Frontal cortex (tissue), 3 donors: ENCODE measurements at regions not wholly inside any gene's neighbourhood (a gene's known extent, or its start where the extent isn't known, plus 50 kb on each side); places are given as distances from the start of the nearest gene placed in this dataset.

Experiments used
- DNase-seq, 2 donors: peaks; one replicate each; pipeline ENCODE4 v3.0.0; 2012; ENCODE audit warnings: low spot score in 2 of 2
- FAIRE-seq: peaks from 2 replicates; lab custom pipeline; 2012; peaks lifted over from hg19 to GRCh38; lab: Jason Lieb, UNC
- donor health status: control.
- donor health status: control.
- donor health status: control.

DNA sequence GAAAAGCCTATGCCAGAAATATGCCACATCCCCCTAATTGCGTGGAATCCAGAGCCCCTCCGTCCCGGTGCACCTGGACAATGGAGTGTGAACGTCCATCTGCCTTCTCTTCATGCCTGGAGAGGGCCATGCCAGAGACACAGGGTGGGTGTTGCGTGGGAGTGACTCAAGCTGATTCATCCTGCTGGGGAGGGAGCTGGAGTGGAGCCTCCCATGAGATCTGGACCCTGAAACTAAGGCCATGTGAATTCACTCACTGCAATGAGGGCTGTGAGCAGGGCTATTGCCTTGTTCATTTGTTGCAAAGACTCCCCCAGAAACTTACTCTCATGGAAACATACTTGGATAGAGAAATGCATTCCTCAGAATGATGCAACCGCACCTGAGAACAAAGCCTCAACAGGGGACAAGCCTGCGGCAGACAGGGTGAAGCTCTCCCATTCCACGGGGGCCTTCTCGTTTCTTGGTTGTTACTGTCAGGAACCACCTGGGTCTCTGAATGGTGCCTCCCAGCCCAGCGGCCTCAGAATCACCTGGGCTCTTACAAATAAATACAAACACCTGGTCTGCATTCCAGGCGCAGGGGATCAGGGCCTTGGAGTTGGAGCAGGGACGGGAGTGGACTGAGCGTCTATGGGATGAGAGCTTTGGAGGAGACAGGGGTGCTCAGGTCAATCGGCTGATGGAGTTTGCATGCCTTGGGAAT lies 1031.2 kb downstream of the BRD1 start:
- no peak for FAIRE-seq
- DNase-seq: no peak

DNA sequence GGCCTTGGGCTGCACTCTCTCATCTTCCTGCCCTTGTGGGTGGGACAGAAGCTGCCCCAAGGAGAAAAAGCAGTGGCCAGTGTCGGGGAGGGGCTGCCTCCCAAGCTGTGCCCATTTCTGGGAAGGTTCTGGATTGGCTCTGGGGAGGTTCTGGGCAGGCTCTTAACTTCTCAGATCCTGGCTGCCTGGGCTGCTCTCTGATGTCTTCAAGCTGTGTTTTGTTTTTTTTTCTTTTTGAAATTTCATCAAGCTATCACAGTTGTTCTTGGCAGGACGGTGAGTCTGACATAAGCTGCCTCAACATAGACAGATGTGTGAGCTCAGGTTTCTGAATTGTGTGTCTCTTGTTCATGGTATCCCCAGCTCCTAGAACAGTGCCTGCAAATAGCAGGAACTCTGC lies 1032.0 kb downstream of the BRD1 start:
- FAIRE-seq: no peak

DNA sequence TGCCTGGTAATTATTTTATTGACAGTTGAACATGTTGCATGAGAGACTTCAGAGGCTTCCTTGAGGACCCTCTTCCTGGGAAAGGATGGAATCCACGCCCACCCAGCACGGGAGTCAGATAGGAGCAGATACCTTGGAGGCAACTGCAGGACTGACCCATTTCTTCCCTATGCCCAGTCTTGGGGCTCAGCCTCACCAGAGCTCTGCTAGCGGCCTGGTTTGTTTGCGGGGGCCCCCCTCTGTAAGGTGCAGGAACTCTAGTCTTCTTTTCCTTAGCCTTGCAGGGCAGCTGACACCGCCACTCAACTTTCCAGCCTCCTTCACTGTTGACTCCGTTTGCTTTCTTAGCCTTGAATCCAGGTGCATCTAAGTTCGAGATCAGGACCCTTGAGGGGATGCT lies 1032.8 kb downstream of the BRD1 start:
- DNase-seq (no peak), FAIRE-seq (no peak)

More for the DNA sequence above, 1032.0 kb downstream of the BRD1 start:
- DNase-seq: no peak

DNA sequence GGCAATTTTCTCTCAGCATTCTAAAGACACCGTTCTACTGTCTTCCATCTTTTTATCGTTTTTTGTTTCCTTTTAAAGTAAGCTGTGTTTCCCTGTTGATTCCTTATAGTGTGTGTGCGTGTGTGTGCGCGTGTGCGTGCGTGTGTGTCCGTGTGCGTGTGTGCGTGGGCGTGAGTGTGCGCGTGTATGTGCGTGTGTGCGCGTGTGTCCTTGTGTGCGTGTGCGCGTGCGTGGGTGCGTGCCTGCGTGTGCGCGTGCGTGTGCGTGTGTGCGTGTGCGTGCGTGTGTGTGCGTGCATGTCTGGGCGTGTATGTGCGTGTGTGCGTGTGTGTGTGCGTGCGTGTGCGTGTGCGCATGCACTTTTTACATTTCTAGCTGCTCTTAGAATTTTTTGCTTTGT lies 1033.7 kb downstream of the BRD1 start:
- FAIRE-seq (no peak), DNase-seq (no peak)

DNA sequence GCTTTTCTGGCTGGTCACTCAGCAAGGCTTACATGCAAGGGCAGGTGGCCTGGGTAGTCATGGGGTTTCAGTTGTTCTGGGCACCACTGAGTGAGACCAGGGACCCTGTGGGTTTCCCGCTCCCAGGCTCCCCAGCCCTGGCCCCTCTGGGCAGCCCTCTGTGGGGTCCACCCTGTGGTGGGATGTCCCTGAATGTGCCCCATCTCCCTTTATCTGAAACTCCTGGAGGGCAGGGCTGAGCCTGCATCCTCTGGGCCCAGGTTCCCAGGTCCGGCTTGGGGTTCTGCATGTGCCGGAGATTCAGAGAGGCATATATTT lies 1041.0 kb downstream of the BRD1 start:
- FAIRE-seq (no peak), DNase-seq (no peak)

DNA sequence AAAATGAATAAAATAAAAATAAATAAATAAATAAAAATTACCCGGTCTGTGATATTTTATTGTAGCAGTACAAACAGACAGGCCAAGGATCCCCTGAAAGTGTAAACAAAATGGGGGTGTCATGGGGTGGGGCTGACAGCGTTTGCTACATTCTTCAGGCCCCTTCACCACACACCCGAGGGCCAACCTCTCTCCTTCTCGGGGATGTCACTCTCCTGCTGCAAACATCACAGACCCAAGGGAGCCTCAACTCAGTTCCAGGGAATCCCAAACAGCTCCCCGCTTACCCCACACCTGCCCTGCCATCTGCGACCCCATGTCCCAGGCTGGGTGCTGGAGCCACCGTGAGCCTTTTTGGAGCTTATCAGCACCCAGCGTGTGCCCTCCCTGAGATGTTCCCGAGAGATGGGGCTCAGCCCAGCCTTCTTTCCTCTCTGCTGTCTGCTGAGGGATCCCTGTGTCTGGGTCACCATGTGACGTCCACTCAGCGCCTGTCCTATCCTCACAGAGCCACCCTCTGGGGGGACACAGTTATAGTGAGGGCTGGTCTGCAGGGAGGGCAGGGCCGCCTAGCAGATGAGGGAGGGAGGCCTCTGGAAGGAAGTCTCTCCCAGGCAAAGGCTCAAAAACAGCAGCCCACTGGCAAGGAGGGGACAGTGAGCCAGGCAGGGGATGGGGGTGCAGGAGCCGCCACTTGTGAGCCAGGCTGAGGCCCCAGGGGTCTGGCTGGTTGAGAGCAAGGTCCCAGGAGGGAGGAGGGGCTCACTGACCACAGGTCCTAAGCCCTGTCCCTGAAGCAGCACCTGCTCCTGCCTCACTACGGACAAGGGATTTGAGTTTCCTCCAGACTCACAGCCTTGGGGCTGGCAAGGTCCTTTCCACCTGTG lies 1041.6 kb downstream of the BRD1 start:
- DNase-seq (no peak), FAIRE-seq (no peak)

DNA sequence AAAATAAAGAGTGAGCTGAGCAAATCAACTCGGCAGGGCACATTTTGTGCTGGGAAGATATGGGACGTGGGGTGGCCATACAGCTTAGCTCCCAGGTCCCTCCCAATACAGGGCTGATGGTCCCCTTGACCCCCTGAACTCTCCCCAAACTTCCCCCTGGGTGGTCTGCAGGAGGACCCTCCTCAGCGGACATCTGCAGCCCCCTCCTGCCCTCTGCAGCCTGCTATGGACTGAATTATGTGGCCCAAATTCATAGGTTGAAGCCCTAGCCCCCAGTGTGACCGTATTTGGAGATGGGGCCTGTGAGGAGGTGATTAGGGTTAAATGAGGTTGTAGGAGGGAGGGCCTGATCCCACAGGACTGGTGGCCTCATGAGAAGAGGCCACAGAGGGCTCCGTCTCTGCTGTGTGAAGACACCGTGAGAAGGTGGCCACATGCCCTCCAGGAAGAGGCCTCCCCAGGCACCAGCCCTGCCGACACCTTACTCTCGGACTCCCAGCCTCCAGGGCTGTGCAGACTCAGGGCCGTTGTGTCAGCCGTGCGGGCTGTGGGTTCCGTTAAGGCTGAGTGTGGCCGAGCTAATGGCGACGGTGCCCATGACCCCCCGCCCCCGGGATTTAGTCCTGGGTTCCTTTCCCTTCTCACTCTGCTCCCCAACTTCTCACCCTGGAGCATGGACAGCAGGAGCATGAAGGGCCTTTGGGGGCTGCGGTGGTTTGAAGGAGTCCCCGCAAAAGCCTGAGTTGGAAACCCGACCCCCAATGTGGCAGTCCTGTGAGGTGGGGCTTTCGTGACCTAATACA lies 1042.8 kb downstream of the BRD1 start:
- DNase-seq (no peak), FAIRE-seq (no peak)

DNA sequence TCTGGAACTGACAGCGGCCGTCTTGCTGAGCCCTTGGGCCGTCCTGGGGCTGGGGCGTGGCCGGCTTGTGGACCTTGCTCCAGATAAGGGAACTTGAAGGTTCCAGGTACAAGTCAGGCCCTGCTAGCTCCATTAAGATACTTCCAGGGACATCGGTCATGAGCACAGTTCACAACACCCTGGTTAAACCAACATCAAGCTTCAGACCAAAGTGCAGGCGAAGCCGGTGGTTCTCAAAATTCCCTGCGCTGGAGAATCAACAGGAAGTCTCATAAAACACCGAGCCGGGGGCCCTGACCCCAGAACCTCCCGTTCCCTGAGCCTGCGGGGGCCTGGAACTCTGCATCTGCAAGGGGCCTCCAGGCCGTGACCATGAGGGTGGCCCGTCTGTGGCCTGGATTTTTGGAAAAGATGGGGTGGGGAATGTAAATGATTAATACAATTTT lies 1043.8 kb downstream of the BRD1 start:
- FAIRE-seq (no peak), DNase-seq (no peak)

DNA sequence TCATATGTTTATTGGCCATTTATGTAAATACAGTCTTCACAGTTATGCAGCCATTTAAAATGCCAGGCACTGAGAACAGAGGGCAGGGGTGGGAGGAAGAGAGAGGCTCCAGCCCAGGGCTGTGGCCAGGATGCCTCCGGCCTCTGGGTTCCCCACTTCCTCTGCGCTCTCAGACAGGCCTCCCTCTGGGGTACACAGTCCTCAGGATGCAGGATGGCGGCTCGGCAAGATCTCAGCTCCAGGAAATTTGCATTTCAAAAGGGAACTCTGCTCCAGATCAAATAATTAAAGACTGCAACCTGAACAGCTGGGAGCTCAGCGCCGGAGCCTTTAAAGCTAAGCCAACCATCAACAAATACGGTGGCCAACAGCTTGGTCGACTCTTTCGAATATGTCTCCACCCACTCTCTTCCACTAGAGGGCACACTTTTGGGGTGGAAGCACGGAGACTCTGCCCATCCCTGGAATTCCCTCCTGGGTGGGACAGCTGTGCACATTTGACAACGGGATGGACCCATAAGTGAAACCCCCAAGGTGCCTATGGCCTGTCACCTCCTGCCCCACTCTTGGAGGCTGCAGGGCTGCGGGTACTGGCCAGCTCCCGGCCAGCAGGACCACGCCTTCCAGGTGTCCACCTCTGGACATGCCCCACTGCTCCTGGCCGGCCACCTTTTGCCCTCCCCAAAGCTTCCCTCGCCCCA lies 1044.7 kb downstream of the BRD1 start:
- FAIRE-seq (no peak), DNase-seq (no peak)

DNA sequence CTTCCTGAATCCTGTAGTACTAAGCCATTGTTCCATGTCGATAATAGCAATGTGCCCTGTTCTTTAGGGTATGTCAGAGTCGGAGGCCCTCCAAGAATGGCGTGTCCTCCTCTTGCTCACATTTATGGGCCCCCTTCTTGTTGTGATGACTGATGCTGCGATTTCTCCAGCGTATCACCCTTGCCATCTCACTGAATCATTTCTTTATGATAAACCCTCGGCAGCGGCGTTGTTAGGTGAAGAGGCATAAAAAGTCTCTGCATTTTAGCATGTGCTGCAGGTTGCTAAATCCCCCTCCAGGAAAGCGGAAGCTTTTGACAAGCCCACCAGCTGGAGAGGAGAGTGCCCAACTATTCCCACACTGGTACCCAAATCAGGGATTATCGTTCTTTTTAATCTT lies 1045.3 kb downstream of the BRD1 start:
- FAIRE-seq: no peak
- no peak for DNase-seq

DNA sequence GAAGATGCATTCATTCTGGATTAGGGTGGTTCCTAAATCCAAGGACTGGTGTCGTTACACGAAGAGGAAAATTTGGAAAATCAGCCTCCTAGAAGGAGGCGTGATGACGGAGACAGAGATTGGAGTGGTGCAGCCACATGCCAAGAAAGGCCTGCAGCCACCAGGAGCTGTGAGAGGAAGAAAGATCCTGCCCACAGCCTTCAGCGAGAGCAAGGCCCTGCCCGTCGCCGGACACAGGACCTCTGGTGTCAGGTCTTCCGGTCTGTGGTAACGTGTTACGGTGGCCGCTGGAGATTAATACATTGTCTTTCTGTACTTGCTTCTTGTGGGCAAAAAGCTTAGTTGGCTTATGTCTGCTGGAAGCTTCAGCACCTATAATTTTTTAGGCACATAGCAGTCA lies 1045.8 kb downstream of the BRD1 start:
- DNase-seq (no peak), FAIRE-seq (no peak)

DNA sequence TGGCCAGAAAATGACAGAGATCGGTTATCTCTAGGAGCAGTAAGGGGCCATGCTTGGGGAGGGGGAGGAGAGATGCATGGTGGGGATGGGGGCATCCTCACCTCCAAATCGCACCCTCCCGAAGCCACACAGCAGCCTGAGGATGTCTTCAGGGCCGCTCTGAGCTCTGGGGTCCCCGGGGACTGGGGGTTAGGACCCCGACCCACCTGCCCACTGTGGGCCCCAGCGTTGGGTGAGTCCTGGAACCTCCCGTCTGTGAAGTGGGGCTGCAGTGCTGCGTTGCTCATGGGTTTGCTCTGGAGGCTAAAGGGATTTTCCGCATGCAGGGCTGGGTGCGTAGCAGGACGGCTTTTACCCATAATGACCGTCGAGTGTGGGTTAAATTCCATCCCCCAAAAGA lies 1046.3 kb downstream of the BRD1 start:
- FAIRE-seq (no peak), DNase-seq (no peak)

DNA sequence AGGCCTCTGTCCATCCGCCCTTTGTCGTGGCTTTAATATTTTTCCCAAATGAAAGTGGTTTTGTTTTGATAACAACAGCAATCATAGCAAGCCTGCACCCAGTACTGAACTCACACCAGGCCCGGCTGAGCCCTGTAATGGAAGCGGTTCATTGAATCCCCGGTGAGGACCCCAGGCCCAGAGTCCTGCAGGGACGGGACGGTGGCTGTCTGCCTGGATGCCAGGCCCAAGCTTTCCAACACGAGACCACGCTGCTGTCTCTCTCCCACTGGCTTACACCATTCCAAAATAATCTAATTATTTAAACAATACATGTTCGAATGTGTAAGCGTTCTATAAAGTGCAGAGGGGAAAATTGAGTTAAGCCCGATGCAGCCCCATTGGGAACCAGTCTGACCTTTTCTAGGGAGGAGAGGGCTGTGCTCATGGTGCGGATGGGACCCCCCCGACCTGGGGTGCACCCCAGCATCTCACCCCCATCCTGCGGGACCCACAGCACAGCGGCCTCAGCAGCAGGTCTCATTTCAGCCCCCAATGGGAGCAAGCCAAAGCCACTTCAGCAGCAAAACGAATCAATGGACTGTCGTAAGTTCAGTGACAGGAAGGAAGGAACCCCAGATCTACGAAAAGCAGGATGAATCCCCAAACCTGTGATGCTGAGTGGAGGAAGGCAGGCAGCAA lies 1046.9 kb downstream of the BRD1 start:
- no peak for FAIRE-seq
- DNase-seq: no peak

DNA sequence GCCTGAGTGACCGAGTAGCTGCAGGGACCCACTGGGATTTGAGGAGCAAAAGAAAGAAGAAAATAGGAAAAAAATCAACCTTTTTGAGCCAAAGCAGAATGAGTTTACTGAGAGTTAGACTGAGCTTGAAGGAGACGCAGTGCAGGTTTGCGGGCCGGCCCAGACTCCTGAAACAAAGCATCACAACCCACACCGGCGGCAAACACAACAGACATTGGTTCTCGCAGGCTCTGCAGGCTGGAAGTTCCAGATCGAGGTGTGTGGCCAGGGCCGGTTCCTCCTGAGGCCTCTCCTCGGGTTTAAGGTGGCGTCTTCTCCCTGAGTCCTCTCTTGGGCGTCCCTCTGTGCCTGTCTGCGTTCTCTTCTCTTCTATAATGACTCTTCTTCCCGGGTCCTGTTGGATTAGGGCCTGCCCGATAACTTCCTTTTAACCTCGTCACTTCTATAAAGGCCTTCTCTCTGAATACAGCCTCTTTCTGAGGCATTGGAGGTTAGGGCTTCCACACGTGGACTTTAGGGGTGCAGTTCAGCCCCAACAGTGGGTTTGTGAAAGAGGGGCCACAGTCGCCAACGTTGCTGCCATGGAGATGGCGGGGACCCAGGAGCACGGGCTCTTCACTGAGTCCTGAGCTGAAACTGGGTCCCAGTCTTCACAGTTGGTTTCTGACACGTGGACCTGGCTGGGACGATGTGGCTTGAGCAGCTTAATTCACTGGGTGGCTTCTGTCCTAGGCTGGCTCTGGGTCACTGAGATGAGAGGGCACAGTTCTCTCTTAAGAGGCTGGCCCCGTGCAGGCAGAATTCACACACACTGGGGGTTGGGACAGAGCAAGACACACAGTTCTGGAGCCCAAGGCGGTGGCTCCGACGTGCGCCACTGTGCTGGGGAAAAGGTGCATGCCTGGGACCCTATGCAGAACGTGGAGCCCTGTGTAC lies 1047.7 kb downstream of the BRD1 start:
- no peak for DNase-seq

DNA sequence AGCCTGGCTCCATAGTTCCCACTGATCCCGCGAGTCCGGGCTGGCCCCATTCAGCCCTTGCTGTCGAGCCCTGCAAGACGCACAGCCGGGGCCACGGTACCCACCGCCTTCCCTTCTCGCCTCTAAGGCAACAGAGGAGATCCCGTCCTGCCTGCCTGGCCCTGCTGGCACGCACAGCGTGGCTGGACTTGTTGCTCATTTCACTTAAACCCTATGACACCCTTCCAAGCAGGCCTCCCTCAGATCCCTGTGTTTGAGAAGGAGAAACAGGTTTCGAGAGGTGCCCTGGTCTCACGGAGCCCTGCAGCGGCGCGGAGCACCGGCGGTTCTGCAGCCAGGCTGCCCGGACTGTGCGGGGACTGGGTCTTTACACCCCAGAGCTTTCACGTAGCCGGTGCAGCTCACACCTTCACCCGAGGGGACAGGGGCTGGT lies 1048.4 kb downstream of the BRD1 start:
- DNase-seq: no peak
- no peak for FAIRE-seq

More for the DNA sequence above, 1047.7 kb downstream of the BRD1 start:
- no peak for FAIRE-seq

DNA sequence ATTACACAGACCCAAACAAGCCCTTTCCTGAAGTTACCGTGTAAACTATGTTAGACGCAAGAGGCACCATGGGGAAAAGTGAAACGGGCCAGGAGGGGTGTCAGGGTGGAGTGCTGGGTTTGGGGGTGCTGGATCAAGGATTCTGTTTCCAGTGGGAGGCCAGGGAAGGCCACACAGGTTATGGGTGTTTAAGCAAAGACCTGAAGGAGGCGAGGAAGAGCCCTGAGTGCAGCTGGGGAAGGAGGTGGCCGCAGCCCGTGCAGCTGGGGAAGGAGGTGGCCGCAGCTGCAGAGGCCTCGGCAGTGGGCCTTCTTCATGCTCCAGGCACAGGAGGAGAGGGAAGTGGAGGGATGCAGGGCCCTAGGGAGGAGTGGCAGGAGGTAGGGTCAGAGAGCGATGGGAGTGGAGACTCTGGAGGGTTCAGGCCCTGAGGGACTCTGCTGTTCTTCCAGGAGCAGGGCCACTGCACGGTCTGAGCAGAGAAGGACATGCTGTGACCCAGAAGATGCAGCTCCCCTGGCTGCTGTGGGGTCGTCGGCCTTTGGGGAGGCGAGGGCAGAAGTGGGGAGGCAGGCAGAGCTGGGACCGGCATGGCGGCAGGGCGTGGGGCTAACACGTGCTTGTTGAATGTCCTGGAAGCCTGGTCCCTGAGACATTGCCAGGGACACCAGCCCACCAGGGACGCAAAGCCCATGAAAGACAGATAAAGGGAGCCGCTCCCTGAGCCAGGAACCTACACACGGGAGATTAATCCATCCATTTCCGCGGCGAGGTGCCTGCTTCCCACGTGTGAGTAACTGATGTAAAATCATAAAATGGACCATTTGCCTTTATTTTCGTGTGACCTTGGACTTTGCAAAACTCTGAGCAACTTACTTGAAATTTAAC lies 1049.1 kb downstream of the BRD1 start:
- FAIRE-seq (no peak), DNase-seq (no peak)

DNA sequence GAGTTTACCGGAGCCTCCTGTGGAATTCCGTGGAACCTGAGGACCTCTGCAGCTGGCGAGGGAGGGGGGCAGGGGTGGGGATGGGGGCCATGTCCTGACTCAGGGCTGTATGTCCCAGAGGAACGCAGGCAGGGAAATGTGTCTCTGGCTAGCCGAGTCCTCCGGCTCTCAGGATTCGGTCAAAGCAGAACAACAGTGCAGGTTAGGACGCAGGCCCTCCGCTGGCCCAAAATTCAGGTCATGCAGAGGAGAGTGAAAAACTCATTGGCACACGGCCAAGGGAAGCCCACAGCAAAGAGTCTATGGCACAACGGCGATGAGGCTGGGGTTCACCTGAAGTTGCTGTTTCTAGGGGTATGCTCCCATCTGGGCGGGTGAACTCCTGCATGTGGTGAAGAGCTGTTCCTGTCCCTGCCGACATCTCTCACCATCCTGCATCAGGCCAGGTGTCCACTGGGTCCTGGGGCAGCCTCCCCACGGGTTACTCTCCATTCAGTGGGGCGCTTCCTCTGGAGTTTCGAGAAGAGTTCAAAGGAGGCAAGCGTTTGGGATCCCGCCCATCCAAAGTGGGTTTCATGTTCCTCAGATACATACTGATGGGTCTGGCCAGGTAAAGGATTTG lies 1055.3 kb downstream of the BRD1 start:
- no peak for DNase-seq
- no peak for FAIRE-seq
